ENCODE measurements at regions not wholly inside any gene's neighbourhood (a gene's known extent, or its start where the extent isn't known, plus 50 kb on each side); places are given as distances from the start of the nearest gene placed in this dataset.

DNA sequence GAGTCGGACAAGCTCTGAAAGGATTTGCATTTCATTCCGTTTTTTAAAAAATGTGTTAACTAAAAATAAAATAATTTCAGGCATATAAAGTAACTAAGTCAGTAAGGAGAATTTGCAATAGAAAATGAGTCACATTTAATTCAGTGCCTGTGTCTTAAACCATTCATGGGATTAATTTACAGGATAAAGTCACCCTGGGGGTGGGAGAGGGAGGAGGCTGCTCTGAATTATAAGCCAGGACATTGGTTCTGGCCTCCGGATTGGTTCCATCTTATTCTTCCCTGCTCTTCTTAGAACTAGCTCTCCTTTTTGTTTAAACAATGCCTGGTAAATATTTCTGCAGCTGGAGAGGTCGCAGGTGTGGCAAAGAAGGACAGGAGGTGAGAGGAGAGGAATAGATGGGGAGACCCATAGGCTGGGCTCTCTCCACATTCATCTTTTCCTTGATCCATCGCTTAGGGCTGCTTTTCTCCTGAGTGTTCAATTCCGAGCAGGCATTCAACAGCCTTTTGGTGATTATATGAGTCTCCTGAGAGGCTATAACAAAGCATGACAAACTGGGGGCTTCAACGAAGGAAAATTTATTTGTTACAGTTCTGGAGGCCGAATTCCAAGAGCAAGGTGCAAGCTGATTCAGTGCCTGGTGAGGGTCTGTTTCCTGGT lies 319.2 kb downstream of the PHKB start (continued):
- TF ChIP-seq, protein P1, sequence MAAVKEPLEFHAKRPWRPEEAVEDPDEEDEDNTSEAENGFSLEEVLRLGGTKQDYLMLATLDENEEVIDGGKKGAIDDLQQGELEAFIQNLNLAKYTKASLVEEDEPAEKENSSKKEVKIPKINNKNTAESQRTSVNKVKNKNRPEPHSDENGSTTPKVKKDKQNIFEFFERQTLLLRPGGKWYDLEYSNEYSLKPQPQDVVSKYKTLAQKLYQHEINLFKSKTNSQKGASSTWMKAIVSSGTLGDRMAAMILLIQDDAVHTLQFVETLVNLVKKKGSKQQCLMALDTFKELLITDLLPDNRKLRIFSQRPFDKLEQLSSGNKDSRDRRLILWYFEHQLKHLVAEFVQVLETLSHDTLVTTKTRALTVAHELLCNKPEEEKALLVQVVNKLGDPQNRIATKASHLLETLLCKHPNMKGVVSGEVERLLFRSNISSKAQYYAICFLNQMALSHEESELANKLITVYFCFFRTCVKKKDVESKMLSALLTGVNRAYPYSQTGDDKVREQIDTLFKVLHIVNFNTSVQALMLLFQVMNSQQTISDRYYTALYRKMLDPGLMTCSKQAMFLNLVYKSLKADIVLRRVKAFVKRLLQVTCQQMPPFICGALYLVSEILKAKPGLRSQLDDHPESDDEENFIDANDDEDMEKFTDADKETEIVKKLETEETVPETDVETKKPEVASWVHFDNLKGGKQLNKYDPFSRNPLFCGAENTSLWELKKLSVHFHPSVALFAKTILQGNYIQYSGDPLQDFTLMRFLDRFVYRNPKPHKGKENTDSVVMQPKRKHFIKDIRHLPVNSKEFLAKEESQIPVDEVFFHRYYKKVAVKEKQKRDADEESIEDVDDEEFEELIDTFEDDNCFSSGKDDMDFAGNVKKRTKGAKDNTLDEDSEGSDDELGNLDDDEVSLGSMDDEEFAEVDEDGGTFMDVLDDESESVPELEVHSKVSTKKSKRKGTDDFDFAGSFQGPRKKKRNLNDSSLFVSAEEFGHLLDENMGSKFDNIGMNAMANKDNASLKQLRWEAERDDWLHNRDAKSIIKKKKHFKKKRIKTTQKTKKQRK (IDR thresholded peaks at IDR 0.05; ENCODE audit: low read length): no peak
- TF ChIP-seq, protein P2, sequence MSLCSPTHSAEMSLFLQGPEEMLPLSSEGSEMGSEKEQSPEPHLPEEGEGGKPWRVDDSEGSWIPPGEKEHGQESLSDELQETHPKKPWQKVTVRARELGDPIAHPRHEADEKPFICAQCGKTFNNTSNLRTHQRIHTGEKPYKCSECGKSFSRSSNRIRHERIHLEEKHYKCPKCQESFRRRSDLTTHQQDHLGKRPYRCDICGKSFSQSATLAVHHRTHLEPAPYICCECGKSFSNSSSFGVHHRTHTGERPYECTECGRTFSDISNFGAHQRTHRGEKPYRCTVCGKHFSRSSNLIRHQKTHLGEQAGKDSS (CRISPR knock-in tag; IDR thresholded peaks at IDR 0.05; ENCODE audit: borderline replicate concordance, low read depth): no peak
- TF ChIP-seq ZSCAN29 (CRISPR knock-in tag; conservative IDR thresholded peaks at IDR 0.05) (no peak), SATB2 (CRISPR knock-in tag; IDR thresholded peaks at IDR 0.05) (no peak), ZNF792 (CRISPR knock-in tag; IDR thresholded peaks at IDR 0.05) (no peak), KLF12 (CRISPR knock-in tag; IDR thresholded peaks at IDR 0.05; ENCODE audit: borderline replicate concordance) (no peak)
- TF ChIP-seq, protein P3, sequence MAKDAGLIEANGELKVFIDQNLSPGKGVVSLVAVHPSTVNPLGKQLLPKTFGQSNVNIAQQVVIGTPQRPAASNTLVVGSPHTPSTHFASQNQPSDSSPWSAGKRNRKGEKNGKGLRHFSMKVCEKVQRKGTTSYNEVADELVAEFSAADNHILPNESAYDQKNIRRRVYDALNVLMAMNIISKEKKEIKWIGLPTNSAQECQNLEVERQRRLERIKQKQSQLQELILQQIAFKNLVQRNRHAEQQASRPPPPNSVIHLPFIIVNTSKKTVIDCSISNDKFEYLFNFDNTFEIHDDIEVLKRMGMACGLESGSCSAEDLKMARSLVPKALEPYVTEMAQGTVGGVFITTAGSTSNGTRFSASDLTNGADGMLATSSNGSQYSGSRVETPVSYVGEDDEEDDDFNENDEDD (CRISPR knock-in tag; IDR thresholded peaks at IDR 0.05; ENCODE audit: borderline replicate concordance): no peak
